GM12878 (cell line): ENCODE measurements at regions not wholly inside any gene's neighbourhood (a gene's known extent, or its start where the extent isn't known, plus 50 kb on each side); places are given as distances from the start of the nearest gene placed in this dataset.

Experiments
- ATAC-seq: fragments of 200-7000 bp; cut with Tn5 transposase; 3 replicates; pipeline ENCODE4 v1.9.1; 2020; ENCODE audit warnings: mild to moderate bottlenecking, moderate library complexity
- BruUV-seq: library from RNA; stranded (reverse); fragments of 400-500 nt; replicated peaks from 2 replicates; lab custom pipeline; 2021; lab: Mats Ljungman, UMichigan
- CTCF ChIA-PET: fragments of 300-600 bp; sonication (Branson Sonifier 250); formaldehyde crosslinking; extraction: SDS; loops from one replicate; lab custom pipeline; 2021; ENCODE audit warnings: inconsistent platforms; lab: Yijun Ruan, JAX
- POLR2A ChIA-PET: fragments of 350-600 bp; formaldehyde crosslinking; extraction: SDS; loops from one replicate; lab custom pipeline; 2021; ENCODE audit warnings: inconsistent platforms; lab: Charles Lee
- RAD21 ChIA-PET: fragments of 300-600 bp; sonication (Branson Sonifier 250); formaldehyde crosslinking; loops from one replicate; lab custom pipeline; 2023; ENCODE audit warnings: antibody characterized with exemption; ENCODE audit not compliant: unreplicated experiment; lab: Charles Lee
- SMC1A ChIA-PET: fragments of 300-600 bp; sonication (Branson Sonifier 250); formaldehyde crosslinking; loops from one replicate; lab custom pipeline; 2023; ENCODE audit not compliant: unreplicated experiment, uncharacterized antibody; lab: Charles Lee
- DNase-seq: peaks from one replicate; pipeline ENCODE4 v3.0.0-alpha.2; 2011; ENCODE audit warnings: low read depth, low spot score
- FAIRE-seq: peaks from 3 replicates; lab custom pipeline; 2011; peaks lifted over from hg19 to GRCh38; lab: Jason Lieb, UNC
- H2AFZ ChIP-seq: 2 replicates; pipeline ENCODE4 v1.6.0; 2011; ENCODE audit warnings: low read depth, low read length, control low read depth; ENCODE audit not compliant: control insufficient read depth
- H3K27ac ChIP-seq: 2 replicates; pipeline ENCODE4 v1.5.1; 2011; ENCODE audit warnings: control low read depth; ENCODE audit not compliant: control insufficient read depth, insufficient read depth
- H3K27me3 ChIP-seq, 2 experiments: replicated peaks in 1 of 2; 2 replicates each; pipeline versions ENCODE4 v1.6.0 to v1.6.1; 2011; ENCODE audit warnings: low read length in 1 of 2; ENCODE audit not compliant: control insufficient read depth in 2 of 2, insufficient read depth in 2 of 2
- H3K36me3 ChIP-seq, 2 experiments: 2 replicates each; pipeline ENCODE4 v1.5.1; 2011; ENCODE audit warnings: low read length in 1 of 2; ENCODE audit not compliant: control insufficient read depth in 2 of 2, insufficient read depth in 2 of 2
- H3K4me1 ChIP-seq: 2 replicates; pipeline ENCODE4 v1.6.1; 2011; ENCODE audit warnings: mild to moderate bottlenecking, low read length, moderate library complexity, mixed read lengths; ENCODE audit not compliant: control insufficient read depth, insufficient read depth
- H3K4me2 ChIP-seq: 2 replicates; pipeline ENCODE4 v1.6.0; 2011; ENCODE audit warnings: control low read depth; ENCODE audit not compliant: control insufficient read depth, insufficient read depth
- H3K4me3 ChIP-seq: fragments of 200-600 bp; sonication (generic); 2 replicates; pipeline ENCODE4 v1.5.1; 2016
- H3K79me2 ChIP-seq: 2 replicates; pipeline ENCODE4 v1.6.0; 2011; ENCODE audit warnings: low read length; ENCODE audit not compliant: control insufficient read depth, insufficient read depth
- H3K9ac ChIP-seq: 2 replicates; pipeline ENCODE4 v1.8.0; 2011; ENCODE audit warnings: low read length, control low read depth, mixed read lengths; ENCODE audit not compliant: control insufficient read depth, insufficient read depth
- H3K9me3 ChIP-seq: replicated peaks from 3 replicates; pipeline ENCODE4 v1.5.1; 2011; ENCODE audit warnings: mild to moderate bottlenecking, low read length; ENCODE audit not compliant: control insufficient read depth, insufficient read depth
- H4K20me1 ChIP-seq: 2 replicates; pipeline ENCODE4 v1.6.0; 2011; ENCODE audit not compliant: control insufficient read depth, insufficient read depth
- CHD2 ChIP-seq: IDR thresholded peaks from 2 replicates; pipeline ENCODE4 v1.6.1; 2011; ENCODE audit warnings: low read depth, low read length, improper control_type of control experiment, borderline replicate concordance
- JUND ChIP-seq: IDR thresholded peaks from 2 replicates; pipeline ENCODE4 v1.6.1; 2012; ENCODE audit warnings: low read depth, mild to moderate bottlenecking, low read length, improper control_type of control experiment, moderate library complexity
- MEF2B ChIP-seq: fragments of 450-650 bp; IDR thresholded peaks from 2 replicates; pipeline ENCODE4 v1.6.1; 2018; ENCODE audit warnings: mild to moderate bottlenecking, moderate library complexity; ENCODE audit not compliant: partially characterized antibody, poor library complexity, severe bottlenecking
- NFIC ChIP-seq: IDR thresholded peaks from 2 replicates; pipeline ENCODE4 v1.6.1; 2012; ENCODE audit warnings: low read depth, mild to moderate bottlenecking, inconsistent platforms, low read length, moderate library complexity
- NFYA ChIP-seq: IDR thresholded peaks from 2 replicates; pipeline ENCODE4 v1.6.1; 2011; ENCODE audit warnings: low read depth, mild to moderate bottlenecking, low read length, improper control_type of control experiment, borderline replicate concordance
- NR2C2 ChIP-seq: IDR thresholded peaks from 2 replicates; pipeline ENCODE4 v1.6.1; 2011; ENCODE audit warnings: borderline replicate concordance, low read depth; ENCODE audit not compliant: control insufficient read depth, insufficient read length
- NR2F1 ChIP-seq: fragments of 450-650 bp; conservative IDR thresholded peaks from 2 replicates; pipeline ENCODE4 v1.6.1; 2017; ENCODE audit warnings: mild to moderate bottlenecking
- PML ChIP-seq: IDR thresholded peaks from 2 replicates; pipeline ENCODE4 v1.6.1; 2012; ENCODE audit warnings: low read length, inconsistent platforms
- POLR2AphosphoS2 ChIP-seq: IDR thresholded peaks from 2 replicates; pipeline ENCODE4 v1.6.1; 2011; ENCODE audit warnings: low read depth, mild to moderate bottlenecking, low read length, improper control_type of control experiment, moderate library complexity
- RAD51 ChIP-seq: fragments of 450-650 bp; IDR thresholded peaks from 2 replicates; pipeline ENCODE4 v1.6.1; 2016; ENCODE audit warnings: moderate library complexity, mild to moderate bottlenecking, inconsistent platforms
- TAF1 ChIP-seq: IDR thresholded peaks from 2 replicates; pipeline ENCODE4 v1.6.1; 2011; ENCODE audit warnings: mild to moderate bottlenecking, low read depth, low read length, borderline replicate concordance
- TBL1XR1 ChIP-seq: IDR thresholded peaks from 2 replicates; pipeline ENCODE4 v1.6.1; 2012; ENCODE audit warnings: low read depth, low read length, improper control_type of control experiment
- USF2 ChIP-seq: IDR thresholded peaks from 2 replicates; pipeline ENCODE4 v1.6.1; 2011; ENCODE audit warnings: low read depth, low read length, improper control_type of control experiment, borderline replicate concordance
- WGBS: methylation state at CpG from one replicate; pipeline ENCODE4 v1.1.6; 2016; ENCODE audit warnings: low lambda C conversion rate; ENCODE audit not compliant: insufficient replicate concordance, insufficient coverage; ENCODE audit errors: missing lambda C conversion rate; 5-methylcytosine and 5-hydroxymethylcytosine counted together
- in situ Hi-C: fragments of 300-500 bp; cut with MboI; formaldehyde crosslinking; loops from 9 replicates; pipeline ENCODE4 v1.14.3; 2018; ENCODE audit warnings: mixed read lengths
- intact Hi-C: fragments of 100-400 bp; cut with micrococcal nuclease; formaldehyde crosslinking; loops from one replicate; pipeline ENCODE4 v1.14.2; 2022; ENCODE audit not compliant: unreplicated experiment
- TF ChIP-seq, protein P1 (sequence below): fragments of 450-650 bp; formaldehyde crosslinking; IDR thresholded peaks from 2 replicates; pipeline ENCODE4 v1.4.0; 2020; ENCODE audit warnings: mild to moderate bottlenecking, moderate library complexity
- TF ChIP-seq, protein P2 (sequence below): IDR thresholded peaks from 2 replicates; pipeline ENCODE4 v1.6.1; 2012; ENCODE audit warnings: low read depth, low read length, improper control_type of control experiment
- TF ChIP-seq, protein P3 (sequence below): fragments of 450-650 bp; conservative IDR thresholded peaks from 2 replicates; pipeline ENCODE4 v1.6.1; 2017; ENCODE audit warnings: mild to moderate bottlenecking, moderate library complexity

GRCh38 chr13:99136427-99136954, 64.2 kb upstream of the UBAC2 start:
- H4K20me1 ChIP-seq: no peaks in the 10 kb centered on the region
- intact Hi-C loops (no loop called here), in situ Hi-C loops (no loop called here)
- no peaks in the 10 kb centered on the region for H3K79me2 ChIP-seq
- ChIA-PET SMC1A (no interaction called here), CTCF (no interaction called here), POLR2A (no interaction called here), RAD21 (no interaction called here)
- DNase-seq (no peak), ATAC-seq (no peak), FAIRE-seq (no peak)
- no peak overlapping the region for H3K9ac ChIP-seq
- H2AFZ ChIP-seq: no peak overlapping the region
- no peak overlapping the region for H3K4me3 ChIP-seq
- BruUV-seq: no TSS peak
- H3K36me3 ChIP-seq: no peaks in the 10 kb centered on the region
- no peak overlapping the region for H3K4me2 ChIP-seq
- H3K9me3 ChIP-seq: peaks cover 3% of the 10 kb centered on the region; the same call in 2 of the 3 replicates
- no peaks in the 10 kb centered on the region for H3K4me1 ChIP-seq
- H3K27ac ChIP-seq: no peak overlapping the region
- peaks cover 0 to 3% of the 10 kb centered on the region in 2 experiments for H3K27me3 ChIP-seq
- 30% methylated on average over 8 of the region's 8 CpGs for WGBS
- TF ChIP-seq USF2 (no peak), TAF1 (no peak), NFIC (no peak), RAD51 (no peak), TBL1XR1 (no peak), POLR2AphosphoS2 (no peak), JUND (no peak), NR2C2 (no peak), MEF2B (no peak), NR2F1 (no peak), PML (no peak), NFYA (no peak), CHD2 (no peak)
- TF ChIP-seq, protein P1, sequence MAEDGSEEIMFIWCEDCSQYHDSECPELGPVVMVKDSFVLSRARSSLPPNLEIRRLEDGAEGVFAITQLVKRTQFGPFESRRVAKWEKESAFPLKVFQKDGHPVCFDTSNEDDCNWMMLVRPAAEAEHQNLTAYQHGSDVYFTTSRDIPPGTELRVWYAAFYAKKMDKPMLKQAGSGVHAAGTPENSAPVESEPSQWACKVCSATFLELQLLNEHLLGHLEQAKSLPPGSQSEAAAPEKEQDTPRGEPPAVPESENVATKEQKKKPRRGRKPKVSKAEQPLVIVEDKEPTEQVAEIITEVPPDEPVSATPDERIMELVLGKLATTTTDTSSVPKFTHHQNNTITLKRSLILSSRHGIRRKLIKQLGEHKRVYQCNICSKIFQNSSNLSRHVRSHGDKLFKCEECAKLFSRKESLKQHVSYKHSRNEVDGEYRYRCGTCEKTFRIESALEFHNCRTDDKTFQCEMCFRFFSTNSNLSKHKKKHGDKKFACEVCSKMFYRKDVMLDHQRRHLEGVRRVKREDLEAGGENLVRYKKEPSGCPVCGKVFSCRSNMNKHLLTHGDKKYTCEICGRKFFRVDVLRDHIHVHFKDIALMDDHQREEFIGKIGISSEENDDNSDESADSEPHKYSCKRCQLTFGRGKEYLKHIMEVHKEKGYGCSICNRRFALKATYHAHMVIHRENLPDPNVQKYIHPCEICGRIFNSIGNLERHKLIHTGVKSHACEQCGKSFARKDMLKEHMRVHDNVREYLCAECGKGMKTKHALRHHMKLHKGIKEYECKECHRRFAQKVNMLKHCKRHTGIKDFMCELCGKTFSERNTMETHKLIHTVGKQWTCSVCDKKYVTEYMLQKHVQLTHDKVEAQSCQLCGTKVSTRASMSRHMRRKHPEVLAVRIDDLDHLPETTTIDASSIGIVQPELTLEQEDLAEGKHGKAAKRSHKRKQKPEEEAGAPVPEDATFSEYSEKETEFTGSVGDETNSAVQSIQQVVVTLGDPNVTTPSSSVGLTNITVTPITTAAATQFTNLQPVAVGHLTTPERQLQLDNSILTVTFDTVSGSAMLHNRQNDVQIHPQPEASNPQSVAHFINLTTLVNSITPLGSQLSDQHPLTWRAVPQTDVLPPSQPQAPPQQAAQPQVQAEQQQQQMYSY (CRISPR knock-in tag): no peak
- TF ChIP-seq, protein P2, sequence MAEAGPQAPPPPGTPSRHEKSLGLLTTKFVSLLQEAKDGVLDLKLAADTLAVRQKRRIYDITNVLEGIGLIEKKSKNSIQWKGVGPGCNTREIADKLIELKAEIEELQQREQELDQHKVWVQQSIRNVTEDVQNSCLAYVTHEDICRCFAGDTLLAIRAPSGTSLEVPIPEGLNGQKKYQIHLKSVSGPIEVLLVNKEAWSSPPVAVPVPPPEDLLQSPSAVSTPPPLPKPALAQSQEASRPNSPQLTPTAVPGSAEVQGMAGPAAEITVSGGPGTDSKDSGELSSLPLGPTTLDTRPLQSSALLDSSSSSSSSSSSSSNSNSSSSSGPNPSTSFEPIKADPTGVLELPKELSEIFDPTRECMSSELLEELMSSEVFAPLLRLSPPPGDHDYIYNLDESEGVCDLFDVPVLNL: no peak
- TF ChIP-seq, protein P3, sequence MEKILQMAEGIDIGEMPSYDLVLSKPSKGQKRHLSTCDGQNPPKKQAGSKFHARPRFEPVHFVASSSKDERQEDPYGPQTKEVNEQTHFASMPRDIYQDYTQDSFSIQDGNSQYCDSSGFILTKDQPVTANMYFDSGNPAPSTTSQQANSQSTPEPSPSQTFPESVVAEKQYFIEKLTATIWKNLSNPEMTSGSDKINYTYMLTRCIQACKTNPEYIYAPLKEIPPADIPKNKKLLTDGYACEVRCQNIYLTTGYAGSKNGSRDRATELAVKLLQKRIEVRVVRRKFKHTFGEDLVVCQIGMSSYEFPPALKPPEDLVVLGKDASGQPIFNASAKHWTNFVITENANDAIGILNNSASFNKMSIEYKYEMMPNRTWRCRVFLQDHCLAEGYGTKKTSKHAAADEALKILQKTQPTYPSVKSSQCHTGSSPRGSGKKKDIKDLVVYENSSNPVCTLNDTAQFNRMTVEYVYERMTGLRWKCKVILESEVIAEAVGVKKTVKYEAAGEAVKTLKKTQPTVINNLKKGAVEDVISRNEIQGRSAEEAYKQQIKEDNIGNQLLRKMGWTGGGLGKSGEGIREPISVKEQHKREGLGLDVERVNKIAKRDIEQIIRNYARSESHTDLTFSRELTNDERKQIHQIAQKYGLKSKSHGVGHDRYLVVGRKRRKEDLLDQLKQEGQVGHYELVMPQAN: no peak
